Transverse colon (tissue), 3 donors: ENCODE measurements at regions not wholly inside any gene's neighbourhood (a gene's known extent, or its start where the extent isn't known, plus 50 kb on each side); places are given as distances from the start of the nearest gene placed in this dataset.

ENCODE experiments used
- POLR2A ChIP-seq: fragments of 450-650 bp; IDR thresholded peaks from one replicate; pipeline ENCODE4 v1.6.1; 2016; ENCODE audit warnings: antibody characterized with exemption, mild to moderate bottlenecking, moderate library complexity
- TF ChIP-seq, protein P1 (sequence below), 5 experiments: fragments of 200-600 bp in 3 of 5; fragments of 450-650 bp in 2 of 5; sonication (generic) in 3 of 5; IDR thresholded peaks; 1 replicate in 2 of 5; 2 replicates in 3 of 5; pipeline ENCODE4 v1.5.1; 2016 to 2017; ENCODE audit warnings: antibody characterized with exemption in 5 of 5, inconsistent platforms in 3 of 5, mild to moderate bottlenecking in 2 of 5, moderate library complexity in 1 of 5

DNA sequence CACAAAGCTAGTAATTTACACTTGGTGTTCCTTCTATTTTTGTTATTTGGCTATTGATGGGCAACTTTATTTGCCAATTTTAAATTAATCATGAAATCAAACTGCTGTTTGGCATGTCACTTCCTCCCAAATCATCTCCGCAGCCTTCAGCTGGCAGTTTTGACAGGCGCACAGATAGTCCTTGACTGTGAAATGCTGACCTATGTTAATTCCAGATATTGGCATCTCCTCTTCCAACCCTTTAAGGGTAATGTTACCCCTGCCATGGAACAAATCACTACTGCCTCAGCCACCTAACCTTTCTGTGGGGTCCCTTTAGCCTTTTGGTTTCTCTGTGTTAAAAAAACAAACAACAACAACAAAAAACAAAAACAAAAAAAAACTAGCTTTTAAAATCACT, 182.4 kb upstream of the TANK start:
- TF ChIP-seq, protein P1, sequence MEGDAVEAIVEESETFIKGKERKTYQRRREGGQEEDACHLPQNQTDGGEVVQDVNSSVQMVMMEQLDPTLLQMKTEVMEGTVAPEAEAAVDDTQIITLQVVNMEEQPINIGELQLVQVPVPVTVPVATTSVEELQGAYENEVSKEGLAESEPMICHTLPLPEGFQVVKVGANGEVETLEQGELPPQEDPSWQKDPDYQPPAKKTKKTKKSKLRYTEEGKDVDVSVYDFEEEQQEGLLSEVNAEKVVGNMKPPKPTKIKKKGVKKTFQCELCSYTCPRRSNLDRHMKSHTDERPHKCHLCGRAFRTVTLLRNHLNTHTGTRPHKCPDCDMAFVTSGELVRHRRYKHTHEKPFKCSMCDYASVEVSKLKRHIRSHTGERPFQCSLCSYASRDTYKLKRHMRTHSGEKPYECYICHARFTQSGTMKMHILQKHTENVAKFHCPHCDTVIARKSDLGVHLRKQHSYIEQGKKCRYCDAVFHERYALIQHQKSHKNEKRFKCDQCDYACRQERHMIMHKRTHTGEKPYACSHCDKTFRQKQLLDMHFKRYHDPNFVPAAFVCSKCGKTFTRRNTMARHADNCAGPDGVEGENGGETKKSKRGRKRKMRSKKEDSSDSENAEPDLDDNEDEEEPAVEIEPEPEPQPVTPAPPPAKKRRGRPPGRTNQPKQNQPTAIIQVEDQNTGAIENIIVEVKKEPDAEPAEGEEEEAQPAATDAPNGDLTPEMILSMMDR (IDR thresholded peaks at IDR 0.05), result no peak
- TF ChIP-seq POLR2A, result no peak
